Ishikawa (cell line): ENCODE measurements at regions not wholly inside any gene's neighbourhood (a gene's known extent, or its start where the extent isn't known, plus 50 kb on each side); places are given as distances from the start of the nearest gene placed in this dataset.

Source experiments
- EP300 ChIP-seq: IDR thresholded peaks from 2 replicates; pipeline ENCODE4 v1.6.1; 2012; ENCODE audit warnings: borderline replicate concordance
- MAX ChIP-seq: IDR thresholded peaks from 2 replicates; pipeline ENCODE4 v1.6.1; 2012
- RAD21 ChIP-seq: IDR thresholded peaks from 2 replicates; pipeline ENCODE4 v1.6.1; 2012; ENCODE audit warnings: low read depth
- REST ChIP-seq: IDR thresholded peaks from 2 replicates; pipeline ENCODE4 v1.6.1; 2012; ENCODE audit warnings: low read depth, mild to moderate bottlenecking

DNA sequence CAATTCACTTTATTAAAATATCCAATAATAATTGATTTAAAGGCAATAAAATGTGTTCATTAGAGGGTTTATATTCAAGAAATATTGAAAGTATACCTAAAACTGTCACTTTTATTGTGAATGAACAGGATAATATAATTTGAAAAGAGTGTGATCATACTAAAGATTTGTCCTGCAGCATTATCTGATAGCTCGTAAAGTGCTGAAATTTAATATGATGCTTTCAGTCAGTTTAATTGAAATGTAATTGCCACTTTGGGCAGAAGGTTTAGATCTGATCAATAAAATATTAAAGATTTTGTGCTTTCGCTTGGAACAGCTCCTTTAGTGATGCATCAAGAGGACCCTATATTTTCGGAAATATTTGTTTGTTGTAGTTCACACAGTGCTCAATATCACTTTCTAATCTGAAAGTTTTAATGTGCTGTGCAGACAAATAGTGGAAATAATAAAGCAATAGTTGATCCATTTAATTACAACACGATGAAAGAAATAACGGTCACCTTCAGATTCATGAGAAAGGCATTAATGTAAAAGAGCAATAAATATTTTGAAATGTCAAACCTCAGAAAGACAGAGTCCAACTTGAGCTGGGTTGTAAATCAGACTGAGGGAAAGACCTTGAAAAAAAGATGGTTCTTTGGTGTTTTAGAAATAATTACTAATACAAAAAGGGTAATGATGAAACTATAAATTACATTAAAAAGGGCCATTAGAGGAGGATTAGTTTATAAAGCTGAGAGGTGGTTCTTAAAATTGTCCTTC is 129.7 kb upstream of the MEIS2 start:
- TF ChIP-seq EP300 (no peak), REST (no peak), RAD21 (no peak), MAX (no peak)
